Limb (tissue), 2 donors: ENCODE measurements at regions not wholly inside any gene's neighbourhood (a gene's known extent, or its start where the extent isn't known, plus 50 kb on each side); places are given as distances from the start of the nearest gene placed in this dataset.
"Not testable (repeated sequence)": the region's sequence is repeated elsewhere in the genome, so short reads cannot be mapped to it uniquely, and the experiment has no call there.

Experiments
- DNase-seq, 2 donors: peaks; one replicate each; pipeline ENCODE4 v3.0.0-alpha.2; 2016; ENCODE audit errors: extremely low spot score in 2 of 2

GRCh38 chr13:48583859-48584311 lies 51.0 kb upstream of the RCBTB2 start:
- DNase-seq = no peak

GRCh38 chr13:48585456-48585840 lies 52.6 kb upstream of the RCBTB2 start:
- peak in 1 of 2 donors; percentile 58 for DNase-seq

GRCh38 chr13:48586591-48587103 lies 53.8 kb upstream of the RCBTB2 start:
- no peak for DNase-seq

- DNase-seq = no peak
These were observed 55.2 kb upstream of the RCBTB2 start for GRCh38 chr13:48588120-48588519.

- DNase-seq = no peak
These were observed 57.4 kb upstream of the RCBTB2 start for GRCh38 chr13:48590141-48590901.

GRCh38 chr13:48591124-48591872 lies 58.4 kb upstream of the RCBTB2 start:
- DNase-seq = not testable (repeated sequence)

GRCh38 chr13:48591889-48592687 lies 59.2 kb upstream of the RCBTB2 start:
- no peak for DNase-seq

- DNase-seq = no peak
These were observed 59.8 kb upstream of the RCBTB2 start for GRCh38 chr13:48592688-48593049.

GRCh38 chr13:48593536-48593935 lies 60.2 kb upstream of the CYSLTR2 start:
- DNase-seq = no peak

GRCh38 chr13:48594096-48594815 lies 59.5 kb upstream of the CYSLTR2 start:
- no peak for DNase-seq

- peak in 1 of 2 donors; percentile 45 for DNase-seq
These were observed 58.0 kb upstream of the CYSLTR2 start for GRCh38 chr13:48595431-48596429.

GRCh38 chr13:48600374-48601364 lies 53.1 kb upstream of the CYSLTR2 start:
- DNase-seq = peak in 1 of 2 donors; percentile 55

GRCh38 chr13:48602296-48603016 lies 51.3 kb upstream of the CYSLTR2 start:
- DNase-seq = no peak

- DNase-seq = no peak
These were observed 50.4 kb upstream of the CYSLTR2 start for GRCh38 chr13:48603375-48603774.
